ENCODE measurements at regions not wholly inside any gene's neighbourhood (a gene's known extent, or its start where the extent isn't known, plus 50 kb on each side); places are given as distances from the start of the nearest gene placed in this dataset.

DNA sequence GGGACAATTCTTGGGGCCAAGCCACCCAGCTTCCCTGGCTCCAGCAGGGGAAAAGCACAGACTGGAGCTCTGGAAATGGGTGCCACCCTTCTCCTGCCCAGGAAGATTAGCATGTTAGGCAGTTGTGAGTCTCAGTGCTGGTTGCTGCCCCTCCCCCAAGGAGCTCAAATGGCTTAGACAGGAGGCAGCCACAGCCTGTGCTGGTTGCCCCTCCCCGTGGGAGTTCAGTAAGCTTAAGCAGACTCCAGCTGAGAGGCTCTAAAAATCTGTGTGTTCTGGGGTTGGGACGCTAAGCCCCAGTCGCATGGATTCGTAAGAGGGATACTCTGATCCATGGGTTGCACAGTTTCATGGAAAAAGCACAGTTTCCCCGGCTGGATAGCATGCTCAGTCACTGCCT is 92.7 kb upstream of the NDST3 start:
- POLR2A ChIA-PET = no interaction called here
- DNase-seq (ENCODE audit: low read depth, low spot score) = no peak
- CTCF ChIA-PET = no interaction called here
- TF ChIP-seq CTCF (IDR thresholded peaks at IDR 0.05; ENCODE audit: insufficient read depth, low read length, missing control alignments) = no peak
- no peak overlapping the region for H3K4me3 ChIP-seq (ENCODE audit: low read depth, low read length)

GRCh38 chr4:117949621-117950020 is 84.7 kb upstream of the NDST3 start:
- POLR2A ChIA-PET = no interaction called here

GRCh38 chr4:117957571-117957970 is 76.7 kb upstream of the NDST3 start:
- ChIA-PET POLR2A (no interaction called here), CTCF (no interaction called here)
- no peak for DNase-seq (ENCODE audit: low read depth, low spot score)
- TF ChIP-seq CTCF (IDR thresholded peaks at IDR 0.05; ENCODE audit: insufficient read depth, low read length, missing control alignments) = no peak
- no peak overlapping the region for H3K4me3 ChIP-seq (ENCODE audit: low read depth, low read length)

More at GRCh38 chr4:117949621-117950020, 84.7 kb upstream of the NDST3 start:
- no peak overlapping the region for H3K4me3 ChIP-seq (ENCODE audit: low read depth, low read length)
- CTCF ChIA-PET = no interaction called here
- no peak for TF ChIP-seq CTCF (IDR thresholded peaks at IDR 0.05; ENCODE audit: insufficient read depth, low read length, missing control alignments)
- no peak for DNase-seq (ENCODE audit: low read depth, low spot score)

GRCh38 chr4:117965622-117966021 is 68.7 kb upstream of the NDST3 start:
- CTCF ChIA-PET = no interaction called here
- POLR2A ChIA-PET = no interaction called here
- DNase-seq (ENCODE audit: low read depth, low spot score) = no peak
- TF ChIP-seq CTCF (IDR thresholded peaks at IDR 0.05; ENCODE audit: insufficient read depth, low read length, missing control alignments) = no peak
- no peak overlapping the region for H3K4me3 ChIP-seq (ENCODE audit: low read depth, low read length)

DNA sequence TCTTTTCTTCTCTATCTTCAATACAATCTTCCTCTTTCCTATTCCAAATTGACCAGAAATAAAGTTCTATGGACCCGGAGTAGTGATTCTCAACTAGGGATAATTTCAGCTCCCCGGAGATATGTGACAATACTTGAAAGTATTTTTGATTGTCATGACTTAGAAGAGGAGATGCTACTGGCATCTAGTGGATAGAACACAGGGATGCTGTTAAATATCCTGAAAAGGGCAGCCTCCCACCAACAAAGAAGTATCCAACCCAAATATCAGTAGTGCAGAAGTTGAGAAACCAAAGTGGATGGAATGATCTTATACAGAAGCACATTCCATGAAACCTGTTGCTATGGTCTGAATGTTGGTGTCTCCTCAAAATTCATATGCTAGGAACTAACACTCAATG is 65.7 kb upstream of the NDST3 start:
- POLR2A ChIA-PET = no interaction called here
- CTCF ChIA-PET = no interaction called here
- no peak for TF ChIP-seq CTCF (IDR thresholded peaks at IDR 0.05; ENCODE audit: insufficient read depth, low read length, missing control alignments)
- DNase-seq (ENCODE audit: low read depth, low spot score) = no peak
- H3K4me3 ChIP-seq (ENCODE audit: low read depth, low read length) = no peak overlapping the region

DNA sequence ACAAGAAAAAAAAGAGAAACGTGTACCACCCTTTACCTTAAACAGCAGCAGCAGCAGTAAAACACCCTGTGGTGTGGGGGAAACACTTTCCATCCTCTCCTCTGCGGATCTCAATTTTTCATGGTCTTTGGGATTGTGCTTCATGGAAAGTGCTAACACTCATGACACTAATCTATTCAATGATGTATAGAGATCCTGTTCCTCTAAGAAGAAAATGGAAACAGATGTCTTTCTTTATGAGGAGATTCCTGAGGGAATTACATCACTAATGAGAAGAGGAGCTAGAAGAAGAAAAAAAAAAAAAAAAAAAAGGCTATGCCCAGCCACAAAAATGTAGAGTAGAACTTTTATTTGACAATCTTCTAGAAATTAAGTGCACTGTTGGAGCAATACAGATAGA is 62.9 kb upstream of the NDST3 start:
- no peak for TF ChIP-seq CTCF (IDR thresholded peaks at IDR 0.05; ENCODE audit: insufficient read depth, low read length, missing control alignments)
- no peak for DNase-seq (ENCODE audit: low read depth, low spot score)
- H3K4me3 ChIP-seq (ENCODE audit: low read depth, low read length) = no peak overlapping the region
- ChIA-PET CTCF (no interaction called here), POLR2A (no interaction called here)

Measured in AG04449 (cell line).